Neural cell (in vitro differentiated cells): ENCODE measurements at regions not wholly inside any gene's neighbourhood (a gene's known extent, or its start where the extent isn't known, plus 50 kb on each side); places are given as distances from the start of the nearest gene placed in this dataset.
"Not testable (repeated sequence)": the region's sequence is repeated elsewhere in the genome, so short reads cannot be mapped to it uniquely, and the experiment has no call there.

Source experiments
- H2AFZ ChIP-seq: fragments of 200-600, 300-800 bp; sonication (generic), shearing (Covaris generic); 2 replicates; pipeline ENCODE4 v1.6.0; 2014; ENCODE audit warnings: low read depth, mild to moderate bottlenecking, antibody characterized with exemption, low read length, moderate library complexity
- H3F3A ChIP-seq: fragments of 200-600 bp; shearing (Covaris generic); 2 replicates; pipeline ENCODE4 v1.6.1; 2016; ENCODE audit warnings: mild to moderate bottlenecking, moderate library complexity, mixed read lengths, antibody characterized with exemption, low read length; ENCODE audit not compliant: insufficient read depth, poor library complexity, severe bottlenecking
- H3K27ac ChIP-seq: fragments of 200-600, 300-800 bp; sonication (generic), shearing (Covaris generic); 2 replicates; pipeline ENCODE4 v1.5.1; 2014; ENCODE audit warnings: mild to moderate bottlenecking, low read length, moderate library complexity
- H3K27me3 ChIP-seq: fragments of 300-800, 200-600 bp; sonication (generic), shearing (Covaris generic); 2 replicates; pipeline ENCODE4 v1.6.0; 2014; ENCODE audit warnings: mild to moderate bottlenecking, low read depth, low read length, moderate library complexity; ENCODE audit not compliant: insufficient read depth
- H3K36me3 ChIP-seq: fragments of 300-800, 200-600 bp; sonication (generic), shearing (Covaris generic); 2 replicates; pipeline ENCODE4 v1.5.1; 2014; ENCODE audit warnings: mild to moderate bottlenecking, antibody characterized with exemption, low read length, moderate library complexity; ENCODE audit not compliant: insufficient read depth
- H3K4me2 ChIP-seq: fragments of 300-800, 200-600 bp; sonication (generic), shearing (Covaris generic); 2 replicates; pipeline ENCODE4 v1.6.0; 2014; ENCODE audit warnings: mild to moderate bottlenecking, low read length
- H3K4me3 ChIP-seq: fragments of 300-800, 200-600 bp; sonication (generic), shearing (Covaris generic); 2 replicates; pipeline ENCODE4 v1.5.1; 2014; ENCODE audit warnings: mild to moderate bottlenecking, low read length, moderate library complexity
- H3K79me2 ChIP-seq: fragments of 200-600 bp; shearing (Covaris generic); replicated peaks from 2 replicates; pipeline ENCODE4 v1.6.0; 2014; ENCODE audit warnings: mild to moderate bottlenecking, low read length, moderate library complexity; ENCODE audit not compliant: insufficient read depth
- H3K9ac ChIP-seq: fragments of 300-800, 200-600 bp; sonication (generic), shearing (Covaris generic); 2 replicates; pipeline ENCODE4 v1.6.1; 2016; ENCODE audit warnings: mild to moderate bottlenecking, low read length, mixed read lengths
- H3K9me2 ChIP-seq: fragments of 200-600 bp; shearing (Covaris generic); 2 replicates; pipeline ENCODE4 v1.6.1; 2016; ENCODE audit warnings: mild to moderate bottlenecking, low read length, mixed read lengths; ENCODE audit not compliant: insufficient read depth
- H3K9me3 ChIP-seq: fragments of 200-600, 300-800 bp; sonication (generic), shearing (Covaris generic); 2 replicates; pipeline ENCODE4 v1.6.1; 2016; ENCODE audit warnings: mild to moderate bottlenecking, mixed run types, low read length, moderate library complexity, mixed read lengths
- H4K20me1 ChIP-seq: fragments of 200-600 bp; shearing (Covaris generic); 2 replicates; pipeline ENCODE4 v1.6.1; 2016; ENCODE audit warnings: mild to moderate bottlenecking, mixed run types; ENCODE audit not compliant: insufficient read depth
- CTCF ChIP-seq: fragments of 450-650 bp; IDR thresholded peaks from 2 replicates; pipeline ENCODE4 v1.5.1; 2014; ENCODE audit warnings: antibody characterized with exemption, mild to moderate bottlenecking, moderate library complexity; ENCODE audit not compliant: poor library complexity, severe bottlenecking
- EP300 ChIP-seq: fragments of 450-650 bp; conservative IDR thresholded peaks from 2 replicates; pipeline ENCODE4 v1.6.1; 2014; ENCODE audit warnings: antibody characterized with exemption, mild to moderate bottlenecking, moderate library complexity; ENCODE audit not compliant: poor library complexity, severe bottlenecking
- POLR2AphosphoS5 ChIP-seq: IDR thresholded peaks from 2 replicates; pipeline ENCODE4 v1.6.1; 2012
- REST ChIP-seq: IDR thresholded peaks from 2 replicates; pipeline ENCODE4 v1.6.1; 2012; ENCODE audit warnings: borderline replicate concordance
- SMC3 ChIP-seq: fragments of 450-650 bp; conservative IDR thresholded peaks from 2 replicates; pipeline ENCODE4 v1.6.1; 2014; ENCODE audit warnings: antibody characterized with exemption, mild to moderate bottlenecking, moderate library complexity; ENCODE audit not compliant: poor library complexity

- TF ChIP-seq CTCF (no peak), POLR2AphosphoS5 (peak; percentile 100)
Measured at GRCh38 chr2:146415291-146415690, 1429.5 kb upstream of the ACVR2A start (continued).

- Histone ChIP-seq H3K4me2 (peak overlapping the region; percentile 13), H3K36me3 (no peaks in the 10 kb centered on the region), H2AFZ (no peak overlapping the region), H3F3A (no peaks in the 10 kb centered on the region), H3K79me2 (no peaks in the 10 kb centered on the region), H3K27ac (no peak overlapping the region), H3K9ac (no peak overlapping the region), H3K9me2 (no peaks in the 10 kb centered on the region), H3K27me3 (peaks cover 38% of the 10 kb centered on the region), H3K9me3 (no peaks in the 10 kb centered on the region), H3K4me3 (no peak overlapping the region), H4K20me1 (no peaks in the 10 kb centered on the region)
- peak; percentile 69 for TF ChIP-seq POLR2AphosphoS5
- TF ChIP-seq REST, result no peak
- peak; percentile 22 for TF ChIP-seq EP300
Measured at GRCh38 chr2:146414456-146414855, 1430.4 kb upstream of the ACVR2A start.

- TF ChIP-seq EP300, result no peak
- TF ChIP-seq POLR2AphosphoS5, result no peak
- no peak for TF ChIP-seq SMC3
- no peaks in the 10 kb centered on the region for H3K36me3 ChIP-seq
- no peaks in the 10 kb centered on the region for H3F3A ChIP-seq
- H3K27ac ChIP-seq, result no peak overlapping the region
- H3K27me3 ChIP-seq, result peaks cover 33% of the 10 kb centered on the region
- H3K4me2 ChIP-seq, result no peak overlapping the region
- no peaks in the 10 kb centered on the region for H3K9me3 ChIP-seq
- H2AFZ ChIP-seq, result no peak overlapping the region
- H3K9ac ChIP-seq, result no peak overlapping the region
- no peaks in the 10 kb centered on the region for H3K79me2 ChIP-seq
- H3K4me3 ChIP-seq, result no peak overlapping the region
- no peaks in the 10 kb centered on the region for H3K9me2 ChIP-seq
- H4K20me1 ChIP-seq, result no peaks in the 10 kb centered on the region
Measured at GRCh38 chr2:146413086-146413610, 1431.7 kb upstream of the ACVR2A start.

- no peaks in the 10 kb centered on the region for H3K9me3 ChIP-seq
- no peak overlapping the region for H3K4me2 ChIP-seq
- no peak overlapping the region for H3K9ac ChIP-seq
- no peak for TF ChIP-seq EP300
- H2AFZ ChIP-seq, result no peak overlapping the region
- H3K4me3 ChIP-seq, result no peak overlapping the region
- H3K79me2 ChIP-seq, result no peaks in the 10 kb centered on the region
- no peaks in the 10 kb centered on the region for H3K36me3 ChIP-seq
- H3K27me3 ChIP-seq, result peaks cover 29% of the 10 kb centered on the region
- H4K20me1 ChIP-seq, result no peaks in the 10 kb centered on the region
- H3K9me2 ChIP-seq, result no peaks in the 10 kb centered on the region
- no peaks in the 10 kb centered on the region for H3F3A ChIP-seq
- no peak overlapping the region for H3K27ac ChIP-seq
Measured at GRCh38 chr2:146412625-146413024, 1432.2 kb upstream of the ACVR2A start.

GRCh38 chr2:146405402-146406309 lies 1439.2 kb upstream of the ACVR2A start:
- not testable (repeated sequence) for H2AFZ ChIP-seq, H3K4me2 ChIP-seq, H3F3A ChIP-seq, H3K36me3 ChIP-seq, H4K20me1 ChIP-seq, H3K9me2 ChIP-seq, H3K9ac ChIP-seq, H3K27ac ChIP-seq, H3K27me3 ChIP-seq, H3K4me3 ChIP-seq, H3K9me3 ChIP-seq, H3K79me2 ChIP-seq

- not testable (repeated sequence) for H3K4me2 ChIP-seq, H3K9me3 ChIP-seq, H2AFZ ChIP-seq, H3K9me2 ChIP-seq, H3K4me3 ChIP-seq, H3K36me3 ChIP-seq, H4K20me1 ChIP-seq, H3F3A ChIP-seq, H3K9ac ChIP-seq, H3K27me3 ChIP-seq, H3K79me2 ChIP-seq, H3K27ac ChIP-seq
Measured at GRCh38 chr2:146403546-146404160, 1441.2 kb upstream of the ACVR2A start.
